HL-60 (cell line): ENCODE measurements at regions not wholly inside any gene's neighbourhood (a gene's known extent, or its start where the extent isn't known, plus 50 kb on each side); places are given as distances from the start of the nearest gene placed in this dataset.
"Not testable (repeated sequence)": the region's sequence is repeated elsewhere in the genome, so short reads cannot be mapped to it uniquely, and the experiment has no call there.

Experiments
- DNase-seq, 2 experiments: peaks; one replicate each; pipeline ENCODE4 v3.0.0-alpha.2; 2010 to 2020; ENCODE audit warnings: low read depth in 1 of 2, low spot score in 1 of 2
- H3K27ac ChIP-seq: fragments of 250-450 bp; sonication (Bioruptor Pico); replicated peaks from 2 replicates; pipeline ENCODE4 v1.5.1; 2020; ENCODE audit warnings: mild to moderate bottlenecking, moderate library complexity
- H3K27me3 ChIP-seq: fragments of 250-450 bp; sonication (Bioruptor Pico); 2 replicates; pipeline ENCODE4 v1.5.1; 2021; ENCODE audit warnings: mild to moderate bottlenecking, moderate library complexity; ENCODE audit not compliant: insufficient read depth, poor library complexity, severe bottlenecking
- H3K4me3 ChIP-seq: replicated peaks from 2 replicates; pipeline ENCODE4 v1.5.1; 2011; ENCODE audit warnings: mild to moderate bottlenecking, control low read depth, low read length; ENCODE audit not compliant: insufficient read depth
- GABPA ChIP-seq: IDR thresholded peaks from 2 replicates; pipeline ENCODE4 v1.6.1; 2012; ENCODE audit warnings: low read depth
- POLR2AphosphoS5 ChIP-seq: IDR thresholded peaks from 2 replicates; pipeline ENCODE4 v1.6.1; 2012; ENCODE audit warnings: low read depth
- SPI1 ChIP-seq: IDR thresholded peaks from 2 replicates; pipeline ENCODE4 v1.6.1; 2012; ENCODE audit warnings: low read depth, mild to moderate bottlenecking, borderline replicate concordance
- TF ChIP-seq, protein P1 (sequence below): IDR thresholded peaks from one replicate; pipeline ENCODE4 v1.5.1; 2011; ENCODE audit warnings: low read length, control low read depth, inconsistent platforms; ENCODE audit not compliant: insufficient read depth
- TF ChIP-seq, protein P2 (sequence below): IDR thresholded peaks from 2 replicates; pipeline ENCODE4 v1.6.1; 2012; ENCODE audit warnings: low read depth; ENCODE audit not compliant: insufficient replicate concordance

DNA sequence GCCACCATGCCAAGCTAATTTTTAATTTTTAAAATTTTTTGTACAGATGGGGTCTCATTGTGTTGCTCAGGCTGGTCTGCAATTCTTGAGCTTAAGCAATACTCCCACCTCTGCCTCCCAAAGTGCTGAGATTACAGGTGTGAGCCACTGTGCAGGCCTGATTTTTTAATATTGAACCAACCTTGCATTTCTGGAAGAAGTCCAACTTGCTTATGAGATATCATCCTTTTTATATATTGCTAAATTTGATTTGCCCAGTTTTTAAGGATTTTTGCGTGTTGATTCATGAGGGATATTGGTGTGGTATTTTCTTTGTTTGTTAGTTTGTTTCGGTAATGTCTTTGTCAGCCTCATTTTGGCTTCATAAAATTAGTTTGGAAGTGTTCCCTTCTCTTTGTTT, 196.4 kb downstream of the SEC14L1 start:
- Histone ChIP-seq H3K27ac (no peak overlapping the region), H3K27me3 (no peaks in the 10 kb centered on the region), H3K4me3 (no peak overlapping the region)
- TF ChIP-seq, protein P1, sequence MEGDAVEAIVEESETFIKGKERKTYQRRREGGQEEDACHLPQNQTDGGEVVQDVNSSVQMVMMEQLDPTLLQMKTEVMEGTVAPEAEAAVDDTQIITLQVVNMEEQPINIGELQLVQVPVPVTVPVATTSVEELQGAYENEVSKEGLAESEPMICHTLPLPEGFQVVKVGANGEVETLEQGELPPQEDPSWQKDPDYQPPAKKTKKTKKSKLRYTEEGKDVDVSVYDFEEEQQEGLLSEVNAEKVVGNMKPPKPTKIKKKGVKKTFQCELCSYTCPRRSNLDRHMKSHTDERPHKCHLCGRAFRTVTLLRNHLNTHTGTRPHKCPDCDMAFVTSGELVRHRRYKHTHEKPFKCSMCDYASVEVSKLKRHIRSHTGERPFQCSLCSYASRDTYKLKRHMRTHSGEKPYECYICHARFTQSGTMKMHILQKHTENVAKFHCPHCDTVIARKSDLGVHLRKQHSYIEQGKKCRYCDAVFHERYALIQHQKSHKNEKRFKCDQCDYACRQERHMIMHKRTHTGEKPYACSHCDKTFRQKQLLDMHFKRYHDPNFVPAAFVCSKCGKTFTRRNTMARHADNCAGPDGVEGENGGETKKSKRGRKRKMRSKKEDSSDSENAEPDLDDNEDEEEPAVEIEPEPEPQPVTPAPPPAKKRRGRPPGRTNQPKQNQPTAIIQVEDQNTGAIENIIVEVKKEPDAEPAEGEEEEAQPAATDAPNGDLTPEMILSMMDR = no peak
- no peak for TF ChIP-seq GABPA
- no peak for TF ChIP-seq SPI1
- TF ChIP-seq, protein P2, sequence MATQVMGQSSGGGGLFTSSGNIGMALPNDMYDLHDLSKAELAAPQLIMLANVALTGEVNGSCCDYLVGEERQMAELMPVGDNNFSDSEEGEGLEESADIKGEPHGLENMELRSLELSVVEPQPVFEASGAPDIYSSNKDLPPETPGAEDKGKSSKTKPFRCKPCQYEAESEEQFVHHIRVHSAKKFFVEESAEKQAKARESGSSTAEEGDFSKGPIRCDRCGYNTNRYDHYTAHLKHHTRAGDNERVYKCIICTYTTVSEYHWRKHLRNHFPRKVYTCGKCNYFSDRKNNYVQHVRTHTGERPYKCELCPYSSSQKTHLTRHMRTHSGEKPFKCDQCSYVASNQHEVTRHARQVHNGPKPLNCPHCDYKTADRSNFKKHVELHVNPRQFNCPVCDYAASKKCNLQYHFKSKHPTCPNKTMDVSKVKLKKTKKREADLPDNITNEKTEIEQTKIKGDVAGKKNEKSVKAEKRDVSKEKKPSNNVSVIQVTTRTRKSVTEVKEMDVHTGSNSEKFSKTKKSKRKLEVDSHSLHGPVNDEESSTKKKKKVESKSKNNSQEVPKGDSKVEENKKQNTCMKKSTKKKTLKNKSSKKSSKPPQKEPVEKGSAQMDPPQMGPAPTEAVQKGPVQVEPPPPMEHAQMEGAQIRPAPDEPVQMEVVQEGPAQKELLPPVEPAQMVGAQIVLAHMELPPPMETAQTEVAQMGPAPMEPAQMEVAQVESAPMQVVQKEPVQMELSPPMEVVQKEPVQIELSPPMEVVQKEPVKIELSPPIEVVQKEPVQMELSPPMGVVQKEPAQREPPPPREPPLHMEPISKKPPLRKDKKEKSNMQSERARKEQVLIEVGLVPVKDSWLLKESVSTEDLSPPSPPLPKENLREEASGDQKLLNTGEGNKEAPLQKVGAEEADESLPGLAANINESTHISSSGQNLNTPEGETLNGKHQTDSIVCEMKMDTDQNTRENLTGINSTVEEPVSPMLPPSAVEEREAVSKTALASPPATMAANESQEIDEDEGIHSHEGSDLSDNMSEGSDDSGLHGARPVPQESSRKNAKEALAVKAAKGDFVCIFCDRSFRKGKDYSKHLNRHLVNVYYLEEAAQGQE = no peak
- TF ChIP-seq POLR2AphosphoS5 = no peak
- no peak for DNase-seq

DNA sequence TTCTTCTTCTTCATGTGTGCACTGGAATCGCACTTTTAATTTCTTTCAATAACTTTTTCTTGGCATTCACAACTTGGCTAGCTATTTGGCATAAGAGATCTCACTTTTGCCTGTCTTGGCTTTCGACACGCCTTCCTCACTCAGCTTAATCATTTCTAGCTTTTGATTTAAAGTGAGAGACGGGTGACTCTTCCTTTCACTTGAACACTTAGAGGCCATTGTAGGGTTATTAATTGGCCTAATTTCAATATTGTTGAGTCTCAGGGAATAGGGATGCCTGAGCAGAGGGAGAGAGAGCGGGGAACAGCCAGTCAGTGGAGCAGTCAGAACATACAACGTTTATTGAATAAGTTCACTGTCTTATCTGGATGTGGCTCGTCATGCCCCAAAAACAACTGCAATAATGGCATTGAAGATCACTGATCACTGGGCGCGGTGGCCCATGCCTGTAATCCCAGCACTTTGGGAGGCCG, 200.3 kb downstream of the SEC14L1 start:
- no peak overlapping the region for H3K4me3 ChIP-seq
- DNase-seq = no peak
- no peaks in the 10 kb centered on the region for H3K27me3 ChIP-seq
- TF ChIP-seq, protein P2 = no peak
- TF ChIP-seq, protein P1 = no peak
- no peak for TF ChIP-seq SPI1
- no peak for TF ChIP-seq GABPA
- TF ChIP-seq POLR2AphosphoS5 = no peak
- H3K27ac ChIP-seq = no peak overlapping the region

DNA sequence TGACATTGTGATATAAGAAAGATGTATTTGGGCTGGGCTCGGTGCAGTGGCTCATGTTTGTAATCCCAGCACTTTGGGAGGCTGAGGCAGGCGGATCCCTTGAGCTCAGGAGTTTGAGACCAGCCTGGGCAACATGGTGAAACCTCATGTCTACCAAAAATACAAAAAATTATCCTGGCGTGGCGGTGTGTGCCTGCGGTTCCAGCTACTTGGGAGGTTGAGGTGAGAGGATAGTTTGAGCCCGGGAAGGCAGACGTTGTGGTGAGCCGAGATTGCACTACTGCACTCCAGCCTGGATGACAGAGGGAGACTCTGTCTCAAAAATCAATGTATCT, 201.9 kb downstream of the SEC14L1 start:
- not testable (repeated sequence) for H3K4me3 ChIP-seq, H3K27me3 ChIP-seq, DNase-seq
- H3K27ac ChIP-seq = peak overlapping the region; percentile 48

DNA sequence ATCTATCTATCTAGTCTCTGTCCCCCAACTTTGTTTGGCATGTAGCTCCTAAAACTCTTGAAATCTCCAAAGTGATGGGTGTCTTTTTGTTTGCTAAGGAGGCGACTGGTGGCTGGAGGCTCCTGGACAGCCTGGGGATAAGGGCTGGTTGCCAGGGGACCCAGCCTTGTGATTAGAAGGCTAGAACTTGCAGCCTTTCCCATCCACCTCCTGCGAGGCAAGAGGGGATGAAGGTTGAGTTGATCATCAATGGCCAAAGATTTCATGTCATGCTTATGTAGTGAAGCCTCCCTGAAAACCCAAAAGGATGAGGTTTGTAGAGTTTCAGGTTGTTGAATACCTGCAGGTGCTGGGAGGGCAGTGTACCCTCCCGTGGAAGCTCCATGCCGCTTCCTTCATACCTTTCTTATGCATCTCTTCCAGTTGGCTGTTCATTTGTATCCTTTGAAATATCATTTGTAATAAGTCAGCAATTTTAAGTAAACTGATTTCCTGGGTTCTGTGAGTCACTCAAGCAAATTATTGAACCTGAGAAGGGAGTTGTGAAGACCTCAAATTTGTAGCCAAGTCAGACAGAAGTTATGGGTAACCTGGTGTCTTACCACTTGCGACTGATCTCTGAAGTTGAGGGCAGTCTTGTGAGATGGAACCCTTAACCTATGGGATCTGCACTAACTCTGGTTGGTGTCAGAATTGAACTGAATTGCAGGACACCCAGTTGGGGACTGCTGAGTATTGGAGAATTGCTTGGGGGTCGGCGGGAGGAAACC, 202.4 kb downstream of the SEC14L1 start:
- TF ChIP-seq GABPA (no peak), SPI1 (no peak), POLR2AphosphoS5 (no peak)
- TF ChIP-seq, protein P1 = no peak
- TF ChIP-seq, protein P2 = no peak
- no peak overlapping the region for H3K4me3 ChIP-seq
- H3K27me3 ChIP-seq = no peaks in the 10 kb centered on the region
- H3K27ac ChIP-seq = no peak overlapping the region
- no peak for DNase-seq
